Kidney (tissue), 13 donors: ENCODE measurements at regions not wholly inside any gene's neighbourhood (a gene's known extent, or its start where the extent isn't known, plus 50 kb on each side); places are given as distances from the start of the nearest gene placed in this dataset.
"Not testable (repeated sequence)": the region's sequence is repeated elsewhere in the genome, so short reads cannot be mapped to it uniquely, and the experiment has no call there.

Experiments
- DNase-seq, 5 donors: peaks; one replicate each; pipeline ENCODE4 v3.0.0-alpha.2; 2013 to 2020
- FAIRE-seq: peaks from 2 replicates; lab custom pipeline; 2012; peaks lifted over from hg19 to GRCh38; lab: Jason Lieb, UNC
- H3K27ac ChIP-seq, 2 donors: one replicate each; pipeline ENCODE4 v1.7.0; 2013; ENCODE audit warnings: low read depth in 2 of 2, low read length in 2 of 2, inconsistent platforms in 1 of 2
- H3K27me3 ChIP-seq: one replicate; pipeline ENCODE4 v1.7.1; 2013; ENCODE audit warnings: low read length, inconsistent platforms; ENCODE audit not compliant: control insufficient read depth, insufficient read depth
- H3K36me3 ChIP-seq, 3 donors: one replicate each; pipeline versions ENCODE4 v1.7.0 to v1.7.1; 2013; ENCODE audit warnings: low read length in 3 of 3, control low read depth in 1 of 3, inconsistent platforms in 1 of 3; ENCODE audit not compliant: insufficient read depth in 3 of 3, control insufficient read depth in 2 of 3
- H3K4me1 ChIP-seq, 3 donors: one replicate each; pipeline versions ENCODE4 v1.7.0 to v1.7.1; 2013; ENCODE audit warnings: low read length in 3 of 3, inconsistent platforms in 1 of 3, low read depth in 1 of 3; ENCODE audit not compliant: control insufficient read depth in 2 of 3, insufficient read depth in 2 of 3
- H3K4me3 ChIP-seq, 3 donors: one replicate each; pipeline versions ENCODE4 v1.7.0 to v1.8.1; 2013; ENCODE audit warnings: low read length in 3 of 3, control low read depth in 1 of 3, inconsistent platforms in 1 of 3
- H3K9ac ChIP-seq, 3 donors: one replicate each; pipeline versions ENCODE4 v1.7.0 to v1.7.1; 2013; ENCODE audit warnings: low read length in 3 of 3, control low read depth in 1 of 3, inconsistent platforms in 1 of 3
- H3K9me3 ChIP-seq, 3 donors: one replicate each; pipeline versions ENCODE4 v1.7.0 to v1.7.1; 2013; ENCODE audit warnings: low read length in 3 of 3, control low read depth in 1 of 3, inconsistent platforms in 1 of 3; ENCODE audit not compliant: control insufficient read depth in 2 of 3, insufficient read depth in 1 of 3
- CTCF ChIP-seq: IDR thresholded peaks from 3 replicates; pipeline ENCODE4 v1.5.1; 2012; ENCODE audit warnings: mild to moderate bottlenecking, moderate library complexity, borderline replicate concordance; ENCODE audit not compliant: insufficient read depth; ENCODE audit errors: extremely low read depth
- intact Hi-C: fragments of 100-400 bp; cut with DNase I; formaldehyde crosslinking; loops from one replicate; pipeline ENCODE4 v1.11.1; 2022
- donor health status: control.
- donor health status: control.
- donor health status: control.
- donor health status: control.
- donor health status: control.
- donor health status: DM: yes; HTN: yes; CAD: no.
- donor health status: Normal renal cell carcinoma (clear cell type).

- no peaks in the 10 kb centered on the region for H3K36me3 ChIP-seq
- H3K9ac ChIP-seq, result no peak overlapping the region
- H3K27ac ChIP-seq, result no peak overlapping the region
- no peak overlapping the region for H3K4me3 ChIP-seq
- no peaks in the 10 kb centered on the region for H3K27me3 ChIP-seq
- intact Hi-C loops, result no loop called here
- DNase-seq, result no peak
- peaks cover 0 to 3% (median 0%) of the 10 kb centered on the region in 3 donors for H3K4me1 ChIP-seq
- no peak for FAIRE-seq
- TF ChIP-seq CTCF, result no peak
- H3K9me3 ChIP-seq, result no peaks in the 10 kb centered on the region
Observed at GRCh38 chr14:55834390-55834789, 254.4 kb downstream of the KTN1 start.

GRCh38 chr14:55835985-55836384 is 256.0 kb downstream of the KTN1 start:
- no peak overlapping the region for H3K27ac ChIP-seq
- FAIRE-seq, result no peak
- no peak overlapping the region for H3K4me3 ChIP-seq

GRCh38 chr14:55837467-55837866 is 257.5 kb downstream of the KTN1 start:
- no peaks in the 10 kb centered on the region for H3K4me1 ChIP-seq
- H3K36me3 ChIP-seq, result no peaks in the 10 kb centered on the region
- no peaks in the 10 kb centered on the region for H3K27me3 ChIP-seq
- H3K9me3 ChIP-seq, result no peaks in the 10 kb centered on the region
- no peak overlapping the region for H3K9ac ChIP-seq
- intact Hi-C loops, result no loop called here
- no peak for TF ChIP-seq CTCF
- no peak overlapping the region for H3K4me3 ChIP-seq
- DNase-seq, result no peak
- FAIRE-seq, result no peak
- no peak overlapping the region for H3K27ac ChIP-seq

More at GRCh38 chr14:55835985-55836384, 256.0 kb downstream of the KTN1 start:
- no peak for DNase-seq
- TF ChIP-seq CTCF, result no peak
- intact Hi-C loops, result no loop called here
- Histone ChIP-seq H3K27me3 (no peaks in the 10 kb centered on the region), H3K36me3 (no peaks in the 10 kb centered on the region), H3K9me3 (no peaks in the 10 kb centered on the region), H3K9ac (no peak overlapping the region), H3K4me1 (peaks cover 0 to 3% (median 0%) of the 10 kb centered on the region in 3 donors)

- no peak for TF ChIP-seq CTCF
- Histone ChIP-seq H3K36me3 (no peaks in the 10 kb centered on the region), H3K27ac (no peak overlapping the region), H3K9me3 (no peaks in the 10 kb centered on the region), H3K4me3 (no peak overlapping the region), H3K4me1 (no peaks in the 10 kb centered on the region), H3K27me3 (no peaks in the 10 kb centered on the region), H3K9ac (no peak overlapping the region)
- intact Hi-C loops, result no loop called here
- DNase-seq (no peak), FAIRE-seq (no peak)
Observed at GRCh38 chr14:55838529-55839052, 258.6 kb downstream of the KTN1 start.

GRCh38 chr14:55839301-55839947 is 259.4 kb downstream of the KTN1 start:
- H3K36me3 ChIP-seq, FAIRE-seq, H3K9ac ChIP-seq, DNase-seq, H3K27ac ChIP-seq, H3K4me3 ChIP-seq, H3K27me3 ChIP-seq, H3K9me3 ChIP-seq, intact Hi-C loops, H3K4me1 ChIP-seq: not testable (repeated sequence)
